Cerebellar cortex (tissue), 1 donor: ENCODE measurements at regions not wholly inside any gene's neighbourhood (a gene's known extent, or its start where the extent isn't known, plus 50 kb on each side); places are given as distances from the start of the nearest gene placed in this dataset.

Source experiments
- DNase-seq: peaks from one replicate; pipeline ENCODE4 v3.0.0-alpha.2; 2015; ENCODE audit warnings: low spot score

DNA sequence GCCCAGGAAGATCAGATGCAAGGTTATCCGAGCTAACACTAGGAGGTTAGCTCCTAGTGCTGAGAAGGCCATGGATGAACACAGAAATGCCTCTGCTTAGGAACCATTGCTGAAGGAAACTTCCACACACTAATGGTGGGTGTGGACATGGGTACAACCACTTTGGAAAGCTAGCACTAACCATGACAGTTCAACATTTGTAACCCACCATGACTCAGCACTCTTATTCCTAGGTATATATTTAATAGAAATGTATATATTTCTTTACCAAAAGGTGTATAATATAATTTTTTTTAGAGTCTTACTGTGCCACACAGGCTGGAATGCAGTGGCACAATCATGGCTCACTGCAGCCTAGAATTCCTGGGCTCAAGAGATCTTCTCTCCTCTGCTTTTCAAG lies 85.3 kb upstream of the BTBD3 start:
- DNase-seq, result no peak

DNA sequence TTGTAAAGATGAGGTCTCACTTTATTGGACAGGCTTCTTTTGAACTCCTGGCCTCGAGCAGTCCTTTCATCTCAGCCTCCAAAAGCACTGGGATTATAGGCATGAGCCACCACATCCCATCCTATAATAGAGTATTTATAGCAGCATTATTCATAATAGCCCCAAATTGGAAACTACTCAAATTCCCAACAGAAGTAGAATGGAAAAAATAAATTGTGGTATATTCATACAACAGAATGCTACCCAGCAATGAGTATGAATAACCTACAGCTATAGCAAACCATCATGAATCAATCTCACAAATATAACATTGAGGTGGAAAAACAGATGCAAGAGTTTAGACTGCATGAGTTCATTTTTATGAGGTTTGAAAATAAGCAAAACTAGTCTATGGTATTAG lies 84.8 kb upstream of the BTBD3 start:
- DNase-seq, result no peak

DNA sequence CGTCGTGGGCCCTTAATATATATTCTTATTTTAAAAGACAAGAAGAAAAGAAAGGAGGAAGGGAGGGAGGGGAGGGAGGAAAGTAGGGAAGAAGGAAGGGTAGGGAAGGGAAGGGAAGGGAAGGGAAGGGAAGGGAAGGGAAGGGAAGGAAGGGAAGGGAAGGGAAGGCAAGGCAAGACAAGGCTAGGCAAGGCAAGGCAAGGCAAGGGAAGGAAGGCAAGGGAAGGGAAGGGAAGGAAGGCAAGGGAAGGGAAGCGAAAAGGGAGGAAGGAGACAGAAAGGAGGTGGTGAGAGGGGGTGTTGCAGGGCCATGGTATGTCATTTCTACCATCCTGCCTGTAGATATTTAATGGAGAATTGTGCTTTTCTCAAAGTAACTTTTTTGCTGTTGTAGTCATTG lies 83.9 kb upstream of the BTBD3 start:
- no peak for DNase-seq

DNA sequence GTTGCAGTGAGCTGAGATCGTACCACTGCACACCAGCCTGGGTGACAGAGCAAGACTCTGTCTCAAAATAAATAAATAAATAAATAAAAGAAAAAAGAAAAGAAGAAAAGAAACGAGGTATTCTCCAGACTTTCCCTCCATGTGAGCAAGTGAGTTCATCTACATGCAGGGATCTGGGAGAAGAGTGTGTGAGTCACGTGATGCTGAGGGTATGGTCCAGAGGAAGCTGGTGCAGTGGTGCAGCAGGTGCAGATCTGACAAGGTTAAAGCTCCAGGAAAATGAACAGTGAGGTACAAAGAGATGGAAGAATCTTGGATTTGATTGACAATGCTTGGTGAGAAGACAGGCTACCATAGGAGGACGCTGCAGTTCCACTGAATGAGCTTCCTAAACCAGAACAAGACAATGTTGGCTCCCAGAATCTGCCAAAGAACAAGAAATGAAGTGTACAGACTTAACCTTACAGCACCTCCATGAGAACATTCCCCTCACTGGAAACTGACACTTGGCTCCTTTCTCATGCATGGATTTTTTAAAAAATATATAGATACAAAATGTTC lies 79.5 kb upstream of the BTBD3 start:
- peak; percentile 8 for DNase-seq

DNA sequence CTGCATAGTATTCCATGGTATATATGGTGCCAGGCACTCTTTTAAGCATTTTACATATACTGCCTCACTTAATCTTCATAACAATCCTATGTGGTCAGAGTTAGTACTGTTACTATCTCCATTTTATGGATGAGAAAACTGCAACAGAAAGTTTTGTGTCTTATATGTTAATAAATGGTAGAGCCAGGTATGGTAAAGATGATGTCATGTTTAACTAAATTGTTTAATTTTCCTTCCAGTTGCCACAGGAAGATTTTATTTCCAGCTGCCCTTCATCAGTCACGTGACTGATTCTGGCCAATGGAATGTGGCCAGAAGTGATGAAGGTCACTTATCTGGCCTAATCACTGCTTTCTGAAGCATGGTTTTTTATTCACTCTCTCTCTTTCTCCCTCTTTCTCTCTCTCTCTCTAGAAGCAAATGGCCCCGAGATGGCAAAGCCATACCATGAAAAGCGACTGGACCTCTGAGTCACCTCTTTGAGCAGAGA lies 75.7 kb upstream of the BTBD3 start:
- no peak for DNase-seq

DNA sequence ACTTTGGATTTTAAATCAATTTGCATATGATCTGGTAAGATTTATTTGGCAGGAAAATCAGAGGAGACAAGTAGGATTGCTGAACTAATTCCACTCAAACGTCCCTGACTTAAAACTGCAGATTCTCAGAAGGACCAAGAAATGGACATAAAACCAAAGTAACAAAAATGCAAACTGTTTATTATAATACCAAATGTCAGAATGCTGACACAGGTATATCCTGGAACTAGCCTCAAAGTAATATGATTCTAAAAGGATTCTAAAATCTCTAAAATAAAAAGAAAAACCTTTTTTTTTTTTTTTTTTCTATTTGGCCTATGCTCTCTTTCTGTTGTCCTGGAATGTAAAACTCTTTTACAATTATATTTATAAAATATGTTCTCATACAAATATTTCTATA lies 74.4 kb upstream of the BTBD3 start:
- DNase-seq, result no peak

DNA sequence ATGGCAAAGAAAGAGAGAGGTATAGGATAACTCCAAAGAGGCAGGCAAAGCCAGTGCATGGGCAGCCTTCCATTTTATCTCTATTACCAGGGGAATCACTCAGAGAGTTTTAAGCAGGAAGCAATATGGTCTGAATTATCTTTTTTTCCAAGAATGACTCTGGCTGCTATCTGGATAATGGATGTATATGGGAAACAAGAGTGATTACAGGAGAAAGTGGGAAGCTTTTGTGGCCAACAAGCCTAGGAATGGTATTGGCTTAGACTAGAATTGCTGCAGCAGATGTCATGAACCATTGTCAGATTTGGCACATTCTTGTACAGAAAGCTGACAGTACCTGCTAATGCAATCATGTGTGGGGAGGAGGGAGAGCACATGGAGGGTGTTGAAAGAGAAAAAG lies 73.0 kb upstream of the BTBD3 start:
- DNase-seq, result no peak

DNA sequence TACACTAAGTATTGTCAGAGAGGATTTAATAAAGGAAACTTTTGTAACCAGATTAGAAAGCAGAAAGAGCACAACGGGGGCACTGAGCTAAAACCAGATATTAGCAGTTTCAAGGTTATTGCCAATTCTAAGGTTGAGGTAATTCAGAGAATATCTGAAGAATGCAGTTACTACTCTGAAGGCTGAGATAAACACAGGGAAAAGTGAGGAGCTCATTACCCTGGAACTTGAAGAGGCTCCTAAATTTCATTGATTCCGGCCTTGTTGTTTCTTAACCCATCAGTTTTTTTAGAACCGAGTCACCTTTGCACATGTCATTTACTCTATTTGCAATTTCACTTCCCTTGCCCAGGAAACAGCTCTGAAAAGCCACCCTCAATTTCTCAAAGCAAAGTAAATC lies 72.4 kb upstream of the BTBD3 start:
- DNase-seq, result no peak

DNA sequence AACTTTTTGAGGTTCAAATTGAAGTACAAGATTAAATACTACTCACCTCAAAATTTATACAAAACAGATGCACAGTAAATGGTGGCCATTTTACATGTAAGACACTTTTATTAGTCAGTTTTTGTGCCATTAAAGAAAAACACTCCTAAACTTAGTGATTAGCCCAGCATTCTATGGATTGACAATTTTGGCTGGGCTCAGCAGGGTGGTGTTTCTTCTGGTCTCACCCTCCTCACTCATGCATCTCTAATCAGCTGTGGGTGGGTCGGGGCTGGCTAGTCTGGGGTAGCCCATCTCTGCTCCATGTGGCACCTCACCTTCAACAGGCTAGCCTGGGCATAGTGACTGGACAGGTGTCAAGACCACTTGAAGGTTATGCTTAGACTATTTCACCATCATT lies 71.6 kb upstream of the BTBD3 start:
- DNase-seq, result no peak

DNA sequence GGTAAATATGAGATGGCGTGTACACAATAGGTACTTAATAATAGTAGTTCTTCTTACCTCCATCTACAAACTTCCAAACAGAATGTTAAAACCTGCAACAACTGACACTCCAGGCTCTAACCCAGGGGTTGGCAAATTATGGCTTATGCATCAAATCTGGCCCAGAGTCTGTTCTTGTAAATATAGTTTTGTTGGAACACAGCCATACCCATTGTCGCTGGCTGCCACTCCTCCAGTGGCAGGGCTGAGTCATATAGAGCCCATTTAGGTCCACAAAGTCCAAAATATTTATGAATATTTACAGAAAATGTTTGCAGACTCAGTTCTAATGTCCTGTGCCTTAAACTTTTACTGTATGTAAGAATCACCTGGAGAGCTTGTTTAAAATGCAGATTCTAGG lies 69.9 kb upstream of the BTBD3 start:
- no peak for DNase-seq

DNA sequence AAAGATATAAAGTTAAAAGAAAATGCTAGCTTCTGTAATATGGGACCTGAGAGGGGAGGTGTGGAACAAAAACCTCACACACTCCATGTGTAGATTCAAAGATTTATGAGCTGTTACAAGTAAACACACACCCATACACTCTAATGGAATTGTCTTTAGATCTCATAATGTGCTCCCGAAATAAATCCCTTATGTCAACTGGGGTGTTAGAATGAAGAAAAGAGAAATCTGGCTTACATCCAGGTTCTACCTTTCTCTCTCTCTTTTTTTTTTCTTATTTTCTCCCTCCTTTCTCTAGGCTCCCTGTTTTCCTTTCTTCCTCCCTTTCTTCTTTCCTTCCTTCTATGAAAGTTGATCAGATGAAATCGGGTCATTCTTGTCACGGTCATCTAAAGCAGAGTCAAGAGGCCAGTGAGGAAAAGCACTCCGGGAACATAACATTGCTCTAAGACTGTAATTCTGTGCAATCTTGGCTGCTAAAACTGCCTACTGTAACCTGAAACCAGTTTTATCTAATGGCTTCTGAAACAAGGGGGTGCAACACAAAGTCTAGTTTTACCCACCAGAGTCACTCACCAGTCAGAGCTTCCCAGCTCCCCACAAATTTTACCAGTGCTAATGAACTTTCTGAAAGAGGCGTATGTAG lies 68.3 kb upstream of the BTBD3 start:
- DNase-seq, result no peak

DNA sequence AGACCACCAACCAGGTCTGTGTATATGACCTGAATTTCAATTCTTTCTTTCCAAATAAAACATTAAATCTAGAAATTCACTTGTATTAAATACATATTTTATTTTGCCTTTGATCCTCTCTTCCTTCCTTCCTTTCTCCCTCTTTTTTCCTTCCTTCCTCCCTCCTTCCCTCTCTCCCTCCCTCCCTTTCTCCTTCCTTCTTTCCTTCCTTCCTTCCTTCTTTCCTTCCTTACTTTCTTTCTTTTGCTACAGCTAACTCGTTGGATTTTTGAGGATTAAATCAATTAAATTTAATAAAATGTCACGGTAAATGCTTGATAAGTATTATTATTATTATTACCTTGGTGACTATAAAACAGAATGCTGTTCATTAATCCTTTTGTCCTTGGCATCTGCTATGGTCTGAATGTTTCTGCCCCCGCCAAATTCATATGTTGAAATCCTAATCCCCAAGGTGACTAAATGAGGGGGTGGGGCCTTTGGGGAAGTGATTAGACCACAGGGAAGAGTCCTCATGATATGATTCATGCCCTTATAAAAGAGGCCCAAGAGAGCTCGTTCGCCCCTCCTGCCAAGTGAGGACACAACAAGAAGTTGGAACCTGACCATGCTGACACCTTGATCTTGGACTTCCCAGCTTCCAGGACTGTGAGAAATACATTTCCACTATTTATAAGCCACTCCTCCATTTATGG lies 67.6 kb upstream of the BTBD3 start:
- no peak for DNase-seq

DNA sequence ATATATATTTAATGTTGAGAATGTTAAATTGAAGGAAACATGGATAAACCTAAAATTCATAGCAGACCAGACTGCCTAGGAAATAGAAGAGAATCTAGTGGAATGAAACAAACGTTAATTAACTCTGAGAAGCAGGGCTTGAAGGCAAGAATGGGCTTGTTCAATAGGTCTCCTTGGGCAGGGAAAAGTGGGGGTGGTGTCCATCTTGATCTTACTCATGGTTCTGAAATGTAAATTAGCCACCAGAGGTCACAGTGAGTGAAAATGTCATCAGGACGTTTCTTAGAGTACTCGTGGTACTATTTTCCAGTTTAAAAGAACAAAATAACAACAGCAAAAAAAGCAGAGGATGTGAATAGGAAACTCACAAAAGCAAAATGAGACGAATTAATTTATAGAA lies 66.8 kb upstream of the BTBD3 start:
- DNase-seq, result no peak

DNA sequence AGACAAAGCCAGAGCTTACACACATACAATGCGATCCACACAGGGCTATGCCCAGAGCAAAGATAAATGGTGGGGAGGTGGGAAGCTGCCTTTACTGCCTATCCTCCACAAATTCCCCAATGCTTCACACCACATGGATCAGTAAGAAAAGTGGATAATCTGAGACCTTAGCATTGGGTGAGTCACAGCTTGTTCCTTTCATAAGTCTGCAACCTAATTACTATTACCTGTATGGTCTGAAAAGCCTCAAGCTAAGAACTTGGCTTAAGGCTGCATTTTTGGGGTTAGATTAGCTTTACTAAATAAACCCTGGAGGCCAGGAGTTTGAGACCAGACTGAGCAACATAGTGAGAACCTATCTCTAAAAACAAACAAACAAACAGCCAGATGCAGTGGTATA lies 66.0 kb upstream of the BTBD3 start:
- DNase-seq, result no peak

DNA sequence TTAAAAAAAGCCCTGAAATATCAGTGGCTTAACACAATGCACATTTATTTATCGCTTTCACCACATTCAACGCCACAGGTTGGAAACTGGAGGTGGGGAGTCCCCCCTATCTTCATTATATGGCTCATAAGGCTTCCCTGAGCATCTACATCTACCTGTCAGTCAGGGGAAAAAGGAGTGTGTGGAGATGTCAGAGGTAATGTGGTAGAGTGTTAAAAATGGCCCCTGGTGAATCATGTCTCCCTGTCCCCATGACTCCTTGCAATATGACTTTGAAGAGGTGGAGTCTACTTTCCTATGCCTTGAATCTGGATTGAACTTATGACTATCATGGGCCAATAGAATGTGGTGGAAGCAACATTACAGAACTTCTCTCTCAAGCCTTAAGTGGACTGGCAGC lies 65.5 kb upstream of the BTBD3 start:
- DNase-seq, result no peak

DNA sequence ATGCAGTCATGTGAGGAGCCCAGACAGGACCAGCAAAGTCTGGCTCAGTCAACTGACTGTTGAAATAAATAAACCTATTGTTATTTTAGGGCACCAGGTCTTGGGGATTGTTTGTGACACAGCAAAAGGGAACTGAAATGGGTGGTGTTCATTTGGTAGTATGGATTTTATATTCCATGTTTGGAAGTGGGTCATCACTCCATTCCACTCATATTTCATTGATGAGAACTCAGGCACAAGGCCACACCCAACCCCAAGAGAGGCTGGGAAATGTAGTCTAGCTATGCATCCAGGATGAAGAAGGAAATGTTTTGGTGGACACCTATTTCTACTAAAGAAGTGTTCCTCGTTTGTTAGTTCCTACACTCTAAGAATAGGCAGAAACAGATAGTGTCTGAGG lies 64.9 kb upstream of the BTBD3 start:
- DNase-seq, result no peak

DNA sequence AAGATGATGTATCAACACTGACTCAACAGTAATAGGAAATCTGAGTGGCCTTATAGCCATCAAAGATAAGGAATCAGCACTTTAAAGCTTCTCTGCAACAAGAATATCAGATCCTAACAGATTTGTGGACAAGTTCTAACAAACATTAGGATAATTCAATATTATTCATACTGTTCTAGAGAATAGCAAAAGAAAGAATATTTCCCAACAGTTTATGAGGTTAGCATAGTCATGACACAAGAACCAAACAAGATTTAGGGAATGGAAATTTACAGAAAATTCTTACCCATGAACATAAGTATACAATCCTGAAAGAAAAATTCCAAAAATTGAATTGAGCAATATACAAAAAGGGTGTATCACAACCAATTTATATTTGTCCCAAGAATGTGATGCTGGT lies 64.3 kb upstream of the BTBD3 start:
- no peak for DNase-seq

DNA sequence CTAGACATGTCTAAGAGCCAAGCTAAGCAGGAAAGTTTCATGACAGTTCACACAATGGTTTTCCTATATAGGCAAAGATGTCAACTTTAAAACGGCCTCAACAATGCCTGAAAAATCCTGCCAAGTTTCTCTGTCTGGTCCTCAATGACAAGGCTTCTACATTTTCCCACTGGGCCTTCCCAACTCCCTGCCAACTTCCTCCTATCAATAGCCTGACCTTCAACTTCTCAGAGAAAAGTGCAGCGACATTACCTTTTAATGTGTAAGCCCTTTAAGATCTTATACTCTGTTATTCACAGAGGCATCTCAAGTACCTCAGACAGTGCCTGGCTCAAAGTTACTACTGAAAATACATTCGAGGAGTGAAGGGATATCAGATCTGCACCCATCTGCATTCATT lies 56.2 kb upstream of the BTBD3 start:
- no peak for DNase-seq

DNA sequence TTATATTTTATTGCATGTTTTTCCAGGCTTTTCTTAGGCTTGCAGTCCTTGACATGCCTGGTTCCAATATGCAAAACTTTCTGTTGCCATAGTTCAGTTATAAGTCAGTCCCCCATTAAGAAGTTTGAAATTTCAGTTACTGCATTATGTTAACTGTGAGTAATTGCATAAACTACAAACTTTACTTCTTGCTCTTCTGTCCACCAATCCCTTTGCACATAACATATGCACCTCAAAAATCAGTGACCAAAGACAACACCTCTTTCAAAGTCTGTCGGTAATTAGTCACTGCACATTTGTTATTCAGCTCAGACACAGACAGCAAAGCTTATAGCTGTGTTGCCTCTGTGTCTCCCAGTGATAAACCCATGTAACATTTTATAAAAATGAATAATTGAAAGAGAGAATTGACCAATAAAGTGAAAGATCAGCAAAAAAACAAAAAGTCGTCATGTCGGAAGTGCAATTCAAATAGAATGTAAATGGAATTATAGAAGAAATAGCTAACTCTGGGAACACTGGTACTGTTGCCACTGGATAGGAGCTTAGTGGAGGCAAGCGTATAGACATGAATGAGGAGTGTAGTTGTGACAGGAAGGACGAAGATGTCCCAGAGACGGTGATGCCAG lies 50.3 kb upstream of the BTBD3 start:
- DNase-seq, result no peak
